ENCODE measurements at regions not wholly inside any gene's neighbourhood (a gene's known extent, or its start where the extent isn't known, plus 50 kb on each side); places are given as distances from the start of the nearest gene placed in this dataset.
"Not testable (repeated sequence)": the region's sequence is repeated elsewhere in the genome, so short reads cannot be mapped to it uniquely, and the experiment has no call there.

DNA sequence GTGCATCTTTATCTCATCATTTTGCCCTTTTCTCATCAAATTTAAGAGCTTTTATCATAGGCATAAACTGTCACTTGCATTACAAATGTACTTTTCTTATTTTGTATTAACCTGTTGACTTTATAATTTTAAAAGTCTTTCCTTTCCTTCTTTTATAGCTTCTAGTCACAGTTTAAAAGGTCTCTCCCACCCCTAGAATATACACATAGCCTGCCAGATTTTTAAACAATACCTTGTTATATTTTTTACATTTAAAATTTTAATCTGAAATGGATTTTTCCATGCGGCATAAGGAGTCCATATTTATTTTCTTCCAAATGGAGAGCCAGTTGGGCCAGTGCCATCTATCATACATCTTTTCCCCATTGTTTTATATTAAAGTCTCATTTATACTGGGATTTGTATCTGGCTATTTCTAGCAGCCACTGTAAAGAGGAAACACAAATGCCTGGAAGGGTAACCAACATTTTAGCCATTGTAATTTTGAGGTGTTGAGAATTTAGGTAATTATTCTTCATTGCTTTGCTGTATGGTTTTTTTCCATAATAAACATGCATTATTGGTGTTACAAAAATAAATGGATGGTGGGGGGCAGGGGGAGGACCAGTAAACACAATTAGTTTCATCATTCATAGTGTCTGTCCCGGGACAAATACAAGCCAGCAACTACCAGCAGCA lies 92.8 kb downstream of the CCDC71L start:
- no peak overlapping the region for H3K4me3 ChIP-seq
- H3K27me3 ChIP-seq: no peaks in the 10 kb centered on the region
- H3K4me1 ChIP-seq: no peaks in the 10 kb centered on the region
- no peaks in the 10 kb centered on the region for H3K36me3 ChIP-seq
- no peak for DNase-seq (ENCODE audit: low spot score)
- TF ChIP-seq CTCF (IDR thresholded peaks at IDR 0.05): no peak
- H3K9me3 ChIP-seq: no peaks in the 10 kb centered on the region
- no peak overlapping the region for H3K27ac ChIP-seq

DNA sequence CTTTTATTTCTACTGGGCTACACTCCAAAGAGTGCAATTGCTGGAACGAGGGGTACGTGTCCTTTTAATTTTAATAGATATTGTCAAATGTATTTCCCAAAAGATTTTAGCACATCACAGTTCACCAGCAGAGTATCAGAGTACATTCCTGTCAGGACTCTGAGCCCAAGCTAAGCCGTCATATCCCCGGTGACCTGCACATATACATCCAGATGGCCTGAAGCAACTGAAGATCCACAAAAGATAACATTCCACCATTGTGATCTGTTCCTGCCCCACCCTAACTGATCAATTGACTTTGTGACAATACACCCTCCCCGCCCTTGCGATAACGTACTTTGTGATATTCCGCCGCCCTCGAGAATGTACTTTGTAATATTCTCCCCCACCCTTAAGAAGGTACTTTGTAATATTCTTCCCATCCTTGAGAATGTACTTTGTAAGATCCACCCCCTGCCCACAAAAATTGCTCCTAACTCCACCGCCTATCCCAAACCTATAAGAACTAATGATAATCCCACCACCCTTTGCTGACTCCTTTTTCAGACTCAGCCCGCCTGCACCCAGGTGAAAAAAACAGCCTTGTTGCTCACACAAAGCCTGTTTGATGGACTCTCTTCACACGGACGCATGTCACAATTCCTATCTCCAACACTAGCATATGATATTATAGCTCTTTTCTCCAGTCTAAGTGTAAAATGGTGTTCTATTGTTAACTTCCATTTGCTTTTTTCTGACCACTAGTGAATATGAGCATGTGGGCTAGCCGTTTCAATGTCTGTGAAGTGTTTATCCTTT lies 93.6 kb downstream of the CCDC71L start:
- H3K9me3 ChIP-seq; H3K27me3 ChIP-seq; DNase-seq (ENCODE audit: low spot score); H3K27ac ChIP-seq; H3K4me1 ChIP-seq; H3K36me3 ChIP-seq; H3K4me3 ChIP-seq: not testable (repeated sequence)

- DNase-seq (ENCODE audit: low spot score): no peak
- H3K27me3 ChIP-seq: no peaks in the 10 kb centered on the region
- H3K4me3 ChIP-seq: no peak overlapping the region
- TF ChIP-seq CTCF (IDR thresholded peaks at IDR 0.05): no peak
- no peaks in the 10 kb centered on the region for H3K4me1 ChIP-seq
- H3K9me3 ChIP-seq: no peaks in the 10 kb centered on the region
- H3K36me3 ChIP-seq: no peaks in the 10 kb centered on the region
- H3K27ac ChIP-seq: no peak overlapping the region
These were observed 94.3 kb downstream of the CCDC71L start for GRCh38 chr7:106566672-106567071.

DNA sequence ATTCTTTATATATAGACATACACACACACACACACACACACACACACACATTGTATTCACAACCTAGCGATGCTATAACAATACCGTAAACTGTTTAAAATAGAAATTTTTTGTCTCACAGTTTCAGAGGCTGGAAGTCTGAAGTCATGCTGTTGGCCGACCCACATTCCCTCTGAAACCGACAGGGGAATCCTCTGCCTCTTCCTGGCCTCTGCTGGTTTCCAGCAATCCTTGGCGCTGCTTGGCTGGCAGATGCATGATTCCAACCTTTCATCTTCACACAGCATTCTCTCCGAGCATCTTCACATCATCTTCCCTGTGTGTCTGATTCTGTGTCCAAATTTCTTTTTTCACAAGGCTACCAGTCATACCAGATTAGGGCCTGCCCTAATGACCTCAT lies 94.8 kb downstream of the CCDC71L start:
- no peak overlapping the region for H3K27ac ChIP-seq
- H3K9me3 ChIP-seq: no peaks in the 10 kb centered on the region
- no peak overlapping the region for H3K4me3 ChIP-seq
- no peaks in the 10 kb centered on the region for H3K27me3 ChIP-seq
- no peaks in the 10 kb centered on the region for H3K4me1 ChIP-seq
- no peak for TF ChIP-seq CTCF (IDR thresholded peaks at IDR 0.05)
- DNase-seq (ENCODE audit: low spot score): no peak
- no peaks in the 10 kb centered on the region for H3K36me3 ChIP-seq

DNA sequence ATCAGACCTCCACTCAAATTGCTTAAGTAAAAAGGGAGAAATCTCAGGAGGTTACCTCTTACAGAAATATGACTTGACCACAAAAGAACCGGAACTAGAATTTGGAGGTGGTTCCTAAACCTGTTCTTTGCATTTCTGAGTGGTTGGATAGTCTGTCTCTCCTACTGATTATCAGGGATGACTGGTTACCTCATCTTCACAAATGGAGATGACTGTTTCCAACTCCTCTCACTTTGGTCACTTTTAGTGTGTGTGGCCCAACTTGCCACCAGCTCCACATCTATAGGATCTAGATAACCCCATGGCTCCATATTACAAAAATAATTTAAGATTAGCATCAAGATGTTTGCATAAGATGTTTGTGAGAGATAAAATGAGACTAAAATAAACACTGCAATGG lies 95.5 kb downstream of the CCDC71L start:
- TF ChIP-seq CTCF (IDR thresholded peaks at IDR 0.05): no peak
- no peaks in the 10 kb centered on the region for H3K27me3 ChIP-seq
- no peaks in the 10 kb centered on the region for H3K9me3 ChIP-seq
- no peaks in the 10 kb centered on the region for H3K4me1 ChIP-seq
- H3K36me3 ChIP-seq: no peaks in the 10 kb centered on the region
- no peak overlapping the region for H3K4me3 ChIP-seq
- no peak for DNase-seq (ENCODE audit: low spot score)
- H3K27ac ChIP-seq: no peak overlapping the region

DNA sequence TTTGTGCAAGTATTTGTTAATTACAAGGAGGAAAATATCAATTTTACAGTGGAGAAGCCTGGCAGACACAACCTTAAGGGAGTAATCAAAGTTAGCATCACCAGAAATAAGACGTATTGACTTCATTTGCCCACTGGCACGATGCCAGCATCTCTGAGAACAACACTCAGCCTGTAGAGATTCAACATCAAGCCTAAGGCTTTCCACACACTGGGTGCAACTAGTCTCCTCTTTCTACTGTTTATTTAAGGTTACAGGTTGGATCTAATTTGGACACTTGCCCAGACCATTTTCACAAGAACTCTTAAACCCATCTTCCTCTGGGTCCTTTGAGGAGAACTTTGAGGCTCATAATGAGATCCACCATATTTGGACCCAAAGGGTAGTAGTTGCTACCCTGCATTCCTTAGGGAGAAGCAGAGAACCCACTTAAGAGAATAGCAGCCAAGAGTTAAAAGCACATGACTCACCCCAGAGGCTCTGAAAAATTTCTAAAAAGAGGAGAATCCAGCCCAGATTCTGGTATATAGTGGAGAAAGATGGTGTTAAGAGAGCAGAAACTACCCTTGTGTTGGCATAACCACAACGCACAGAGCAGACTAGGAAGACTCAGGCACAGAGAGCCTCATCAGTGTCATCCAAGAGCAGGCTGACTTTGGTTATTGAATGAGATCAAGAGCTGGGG lies 97.3 kb downstream of the CCDC71L start:
- H3K4me3 ChIP-seq: no peak overlapping the region
- H3K27ac ChIP-seq: no peak overlapping the region
- H3K36me3 ChIP-seq: no peaks in the 10 kb centered on the region
- no peaks in the 10 kb centered on the region for H3K9me3 ChIP-seq
- H3K27me3 ChIP-seq: no peaks in the 10 kb centered on the region
- TF ChIP-seq CTCF (IDR thresholded peaks at IDR 0.05): no peak
- DNase-seq (ENCODE audit: low spot score): no peak
- no peaks in the 10 kb centered on the region for H3K4me1 ChIP-seq
